SJSA1 (cell line): ENCODE measurements at regions not wholly inside any gene's neighbourhood (a gene's known extent, or its start where the extent isn't known, plus 50 kb on each side); places are given as distances from the start of the nearest gene placed in this dataset.

ENCODE experiments used
- DNase-seq, 2 experiments: peaks; one replicate each; pipeline ENCODE4 v3.0.0-alpha.2; 2015 to 2020; ENCODE audit warnings: low spot score in 2 of 2, low read depth in 1 of 2
- H3K27ac ChIP-seq: fragments of 250-450 bp; sonication (Bioruptor Pico); 2 replicates; pipeline ENCODE4 v1.5.1; 2020; ENCODE audit warnings: mild to moderate bottlenecking, moderate library complexity
- H3K27me3 ChIP-seq: fragments of 250-450 bp; sonication (Bioruptor Pico); replicated peaks from 2 replicates; pipeline ENCODE4 v1.5.1; 2020; ENCODE audit warnings: mild to moderate bottlenecking, moderate library complexity
- H3K36me3 ChIP-seq: fragments of 250-450 bp; sonication (Bioruptor Pico); 2 replicates; pipeline ENCODE4 v1.5.1; 2020; ENCODE audit warnings: mild to moderate bottlenecking
- H3K4me1 ChIP-seq: fragments of 250-450 bp; sonication (Bioruptor Pico); replicated peaks from 2 replicates; pipeline ENCODE4 v1.6.1; 2021; ENCODE audit warnings: mild to moderate bottlenecking
- H3K4me3 ChIP-seq: fragments of 250-450 bp; sonication (Bioruptor Pico); 2 replicates; pipeline ENCODE4 v1.5.1; 2020; ENCODE audit warnings: mild to moderate bottlenecking
- H3K9me3 ChIP-seq: fragments of 250-450 bp; sonication (Bioruptor Pico); replicated peaks from 2 replicates; pipeline ENCODE4 v1.5.1; 2020; ENCODE audit warnings: mild to moderate bottlenecking

DNA sequence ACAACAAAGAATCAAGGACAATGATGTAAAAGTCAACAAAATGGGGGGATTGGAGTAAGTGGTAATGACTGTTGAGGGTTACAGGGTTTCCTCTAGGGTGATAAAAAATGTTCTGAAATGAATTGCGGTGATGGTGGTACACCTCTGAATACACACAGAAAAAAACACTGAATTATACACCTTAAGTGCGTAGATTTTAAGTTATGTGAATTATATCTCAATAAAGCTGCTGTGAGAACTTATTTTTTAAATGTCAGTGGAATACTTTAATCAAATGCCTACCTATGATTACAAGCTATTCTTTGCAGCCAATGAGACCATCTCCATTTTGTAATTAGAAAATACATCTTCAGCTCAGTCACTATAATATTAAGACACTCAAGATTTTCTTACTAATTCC, 53.5 kb downstream of the ZNF608 start:
- peaks cover 45% of the 10 kb centered on the region for H3K4me1 ChIP-seq
- H3K9me3 ChIP-seq, result no peaks in the 10 kb centered on the region
- no peak for DNase-seq
- H3K27me3 ChIP-seq, result no peaks in the 10 kb centered on the region
- peak overlapping the region; percentile 54 for H3K27ac ChIP-seq
- no peaks in the 10 kb centered on the region for H3K36me3 ChIP-seq
- no peak overlapping the region for H3K4me3 ChIP-seq

DNA sequence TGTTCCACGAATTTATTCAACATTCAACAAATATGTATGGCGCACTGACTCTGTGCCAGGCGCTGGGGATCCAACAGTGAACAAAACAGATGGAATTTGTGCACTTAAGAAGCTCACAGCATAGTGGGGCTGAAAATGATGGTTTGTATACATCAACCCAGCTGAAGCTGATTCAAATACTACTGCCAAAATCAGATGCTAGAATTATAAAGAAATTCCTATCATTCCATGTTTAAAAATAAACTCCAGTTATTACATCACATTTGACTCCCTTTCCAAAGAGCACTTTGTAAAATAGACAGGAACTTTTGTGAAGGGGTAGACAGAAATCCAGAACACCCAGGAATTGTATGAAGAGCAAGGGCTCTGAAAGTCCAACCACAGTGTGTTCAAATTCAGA, 54.1 kb downstream of the ZNF608 start:
- Histone ChIP-seq H3K27me3 (no peaks in the 10 kb centered on the region), H3K4me1 (peaks cover 39% of the 10 kb centered on the region), H3K27ac (peak overlapping the region; percentile 54), H3K9me3 (no peaks in the 10 kb centered on the region), H3K36me3 (no peaks in the 10 kb centered on the region), H3K4me3 (no peak overlapping the region)
- peak; percentile 59 to 85 for DNase-seq

DNA sequence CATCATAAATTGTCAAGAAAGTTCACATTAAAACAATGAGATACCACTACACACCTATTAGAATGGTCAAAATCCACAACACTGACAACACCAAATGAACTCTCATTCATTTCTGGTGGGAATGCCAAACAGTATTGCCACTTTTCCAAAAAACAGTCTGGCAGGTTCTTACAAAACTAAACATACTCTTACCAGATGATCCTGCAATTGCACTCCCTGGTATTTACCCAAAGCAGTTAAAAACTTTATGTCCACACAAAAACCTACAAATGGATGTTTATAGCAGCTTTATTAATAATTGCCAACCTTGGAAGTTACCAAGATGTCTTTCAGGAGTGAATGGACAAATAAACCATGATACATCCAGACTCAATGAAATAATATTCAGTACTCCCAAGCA, 56.8 kb downstream of the ZNF608 start:
- Histone ChIP-seq H3K4me1 (peaks cover 42% of the 10 kb centered on the region), H3K27ac (no peak overlapping the region), H3K27me3 (no peaks in the 10 kb centered on the region), H3K36me3 (no peaks in the 10 kb centered on the region), H3K9me3 (no peaks in the 10 kb centered on the region), H3K4me3 (no peak overlapping the region)
- DNase-seq, result no peak

DNA sequence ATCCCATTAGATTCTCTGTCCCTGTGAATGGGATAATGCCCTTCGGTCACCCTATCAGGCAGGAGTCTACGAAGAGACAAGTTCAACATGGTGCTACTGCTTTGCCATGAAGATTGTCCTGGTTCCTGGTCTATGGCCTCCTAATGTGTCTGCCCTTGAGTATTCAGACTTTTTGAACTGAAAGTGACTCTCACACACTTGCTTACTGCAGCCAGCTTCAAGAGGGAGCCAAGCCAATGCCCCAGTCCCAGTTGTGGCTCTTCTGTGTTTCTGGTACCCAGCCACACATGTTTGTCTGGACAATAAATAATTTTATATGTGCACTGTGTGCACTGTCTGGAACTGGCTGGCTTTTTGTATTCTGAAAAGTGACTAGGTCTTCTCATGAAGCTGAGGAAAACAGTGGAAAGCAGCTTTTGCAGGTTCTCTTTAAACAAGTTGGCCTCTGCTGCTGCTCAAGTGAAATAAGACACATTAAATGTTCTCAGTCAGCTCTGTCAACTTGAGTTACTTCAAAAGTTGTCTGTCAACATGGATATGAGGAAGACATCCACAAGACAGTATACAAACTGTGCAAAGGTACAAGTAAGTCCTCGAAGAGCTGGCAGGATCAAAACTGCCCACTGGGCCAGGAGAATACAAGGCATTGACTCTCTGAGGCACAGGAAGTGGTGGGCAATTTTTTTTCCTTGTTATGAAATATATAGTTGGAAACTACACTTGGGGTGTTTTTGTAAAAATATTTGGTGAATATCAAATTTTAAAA, 60.0 kb downstream of the ZNF608 start:
- no peak for DNase-seq
- no peak overlapping the region for H3K27ac ChIP-seq
- peaks cover 25% of the 10 kb centered on the region for H3K4me1 ChIP-seq
- no peaks in the 10 kb centered on the region for H3K36me3 ChIP-seq
- no peak overlapping the region for H3K4me3 ChIP-seq
- H3K27me3 ChIP-seq, result no peaks in the 10 kb centered on the region
- H3K9me3 ChIP-seq, result no peaks in the 10 kb centered on the region

DNA sequence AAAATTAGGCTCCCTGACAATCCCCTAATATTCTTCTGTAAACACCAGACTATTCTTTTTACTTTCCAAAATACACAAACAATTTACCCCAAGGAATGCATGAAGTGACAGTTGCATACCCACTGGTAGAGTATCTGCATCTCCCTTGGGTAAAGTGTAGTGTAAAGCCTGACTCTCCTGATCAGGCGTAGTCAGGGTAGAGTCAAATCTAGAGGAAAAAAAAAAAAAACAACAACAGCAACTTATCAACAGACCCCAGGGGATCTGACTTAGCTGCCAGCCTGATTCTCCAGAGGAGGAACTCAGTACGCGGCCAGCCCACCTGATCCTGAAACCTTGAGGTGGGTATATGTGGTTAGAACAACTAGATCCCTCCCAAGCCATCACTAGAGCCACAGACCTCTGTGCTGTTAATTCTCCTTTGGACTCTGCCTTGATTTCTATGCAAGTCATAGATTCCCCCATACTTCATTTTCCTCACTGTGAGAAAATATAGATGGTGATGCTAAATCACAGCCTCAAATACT, 61.0 kb downstream of the ZNF608 start:
- no peak overlapping the region for H3K4me3 ChIP-seq
- no peaks in the 10 kb centered on the region for H3K9me3 ChIP-seq
- no peak overlapping the region for H3K27ac ChIP-seq
- peaks cover 22% of the 10 kb centered on the region for H3K4me1 ChIP-seq
- H3K36me3 ChIP-seq, result no peaks in the 10 kb centered on the region
- DNase-seq, result no peak
- H3K27me3 ChIP-seq, result no peaks in the 10 kb centered on the region

DNA sequence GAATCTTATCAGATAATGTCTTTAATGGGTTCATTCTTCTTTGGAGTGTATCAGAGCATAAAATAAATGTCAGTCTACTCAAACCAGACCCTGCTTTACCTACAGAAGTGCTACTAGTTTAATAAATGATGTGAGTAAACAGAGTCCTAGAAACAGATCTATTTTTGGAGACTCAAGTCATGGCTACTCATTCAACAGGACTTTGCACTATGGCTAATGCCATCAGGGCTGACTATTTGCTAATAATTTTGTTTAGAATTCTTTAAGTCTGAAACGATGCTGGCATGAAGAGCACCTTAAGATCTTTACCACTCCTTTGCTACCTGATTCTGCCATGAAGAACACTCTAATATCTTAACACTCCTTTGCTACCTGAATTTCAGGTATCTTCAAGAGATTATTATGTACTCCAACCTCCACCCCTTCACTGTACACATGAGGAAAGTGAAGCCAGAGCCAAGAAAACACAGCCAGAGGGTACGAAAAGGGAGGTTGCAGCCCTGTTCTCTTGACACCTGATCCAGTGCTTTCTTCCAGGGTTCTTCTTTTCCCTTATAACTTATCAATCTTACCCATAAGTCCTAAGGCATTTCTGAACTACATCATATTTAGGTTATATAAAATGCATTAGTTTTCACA, 62.4 kb downstream of the ZNF608 start:
- H3K4me1 ChIP-seq, result peaks cover 13% of the 10 kb centered on the region
- no peak for DNase-seq
- no peaks in the 10 kb centered on the region for H3K36me3 ChIP-seq
- H3K4me3 ChIP-seq, result no peak overlapping the region
- no peaks in the 10 kb centered on the region for H3K27me3 ChIP-seq
- H3K9me3 ChIP-seq, result no peaks in the 10 kb centered on the region
- no peak overlapping the region for H3K27ac ChIP-seq

DNA sequence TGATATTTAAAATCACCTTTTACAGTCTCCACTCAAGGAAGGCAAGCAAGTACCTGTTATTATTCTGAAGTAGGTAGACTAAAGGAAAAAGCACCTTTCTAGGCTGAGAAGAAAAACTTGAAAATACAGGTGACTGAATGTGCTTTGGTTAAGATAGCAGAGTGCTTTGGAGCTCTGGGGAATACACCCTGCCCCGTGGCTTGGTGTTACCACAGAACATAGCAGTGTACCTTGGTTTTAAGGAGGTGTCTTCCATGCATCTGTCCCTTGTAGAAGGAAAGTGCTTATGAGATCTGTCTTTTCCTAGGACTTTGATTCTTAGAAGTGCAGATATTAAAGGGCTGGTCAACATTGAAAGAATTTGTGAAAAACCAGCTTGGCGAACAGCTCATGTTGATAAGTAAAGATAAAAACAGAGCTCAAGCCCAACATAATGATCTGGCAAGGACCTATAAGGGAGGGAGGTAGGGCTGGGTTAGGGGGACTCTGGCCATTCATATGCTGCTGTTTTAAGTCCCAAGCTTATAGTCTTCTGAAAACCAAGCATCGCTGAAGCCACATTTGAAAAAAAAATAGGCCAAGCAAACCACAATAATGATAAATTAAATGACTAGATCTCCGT, 66.8 kb downstream of the ZNF608 start:
- no peaks in the 10 kb centered on the region for H3K36me3 ChIP-seq
- no peak for DNase-seq
- H3K27me3 ChIP-seq, result no peaks in the 10 kb centered on the region
- H3K9me3 ChIP-seq, result no peaks in the 10 kb centered on the region
- H3K4me3 ChIP-seq, result no peak overlapping the region
- no peak overlapping the region for H3K27ac ChIP-seq
- no peaks in the 10 kb centered on the region for H3K4me1 ChIP-seq

DNA sequence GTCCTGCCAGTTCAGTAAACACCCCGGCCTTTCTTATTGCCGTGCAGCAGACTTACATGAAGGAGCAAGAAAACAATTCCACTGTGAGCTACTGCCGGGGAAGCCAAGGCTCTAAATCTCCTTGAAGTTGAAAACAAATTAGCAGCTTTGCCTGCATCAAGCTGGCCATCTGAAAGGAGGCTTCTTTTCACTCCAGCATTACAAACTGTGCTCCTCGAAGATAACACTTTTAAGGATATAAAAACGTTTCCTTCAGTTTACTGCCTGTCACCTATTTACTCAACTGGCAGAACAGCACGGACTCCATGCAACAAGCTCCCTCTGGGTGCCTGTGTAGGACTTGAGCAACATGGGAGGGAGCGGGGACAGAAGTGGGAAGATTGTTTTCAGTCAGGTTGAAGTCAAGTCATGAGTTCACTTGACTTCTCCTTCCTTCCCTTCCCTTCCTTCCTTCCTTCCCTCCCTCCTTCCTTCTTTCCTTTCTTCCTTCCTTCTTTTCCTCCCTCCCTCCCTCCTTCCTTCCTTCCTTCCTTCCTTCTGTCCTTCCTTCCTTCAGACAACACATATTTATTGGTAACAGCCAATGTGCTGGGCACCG, 67.4 kb downstream of the ZNF608 start:
- H3K9me3 ChIP-seq, result no peaks in the 10 kb centered on the region
- H3K27me3 ChIP-seq, result no peaks in the 10 kb centered on the region
- no peak overlapping the region for H3K27ac ChIP-seq
- no peaks in the 10 kb centered on the region for H3K36me3 ChIP-seq
- H3K4me3 ChIP-seq, result no peak overlapping the region
- H3K4me1 ChIP-seq, result no peaks in the 10 kb centered on the region
- no peak for DNase-seq

- Histone ChIP-seq H3K27me3 (no peaks in the 10 kb centered on the region), H3K9me3 (no peaks in the 10 kb centered on the region), H3K4me1 (no peaks in the 10 kb centered on the region), H3K36me3 (no peaks in the 10 kb centered on the region), H3K4me3 (no peak overlapping the region), H3K27ac (no peak overlapping the region)
- DNase-seq, result no peak
Measured at GRCh38 chr5:124678468-124678867, 68.0 kb downstream of the ZNF608 start.

GRCh38 chr5:124677374-124678351, 68.8 kb downstream of the ZNF608 start:
- Histone ChIP-seq H3K9me3 (no peaks in the 10 kb centered on the region), H3K36me3 (no peaks in the 10 kb centered on the region), H3K4me1 (no peaks in the 10 kb centered on the region), H3K4me3 (no peak overlapping the region), H3K27ac (no peak overlapping the region), H3K27me3 (no peaks in the 10 kb centered on the region)
- no peak for DNase-seq

GRCh38 chr5:124675931-124676846, 70.2 kb downstream of the ZNF608 start:
- no peaks in the 10 kb centered on the region for H3K36me3 ChIP-seq
- peaks cover 2% of the 10 kb centered on the region for H3K4me1 ChIP-seq
- no peak overlapping the region for H3K4me3 ChIP-seq
- no peak overlapping the region for H3K27ac ChIP-seq
- H3K27me3 ChIP-seq, result no peaks in the 10 kb centered on the region
- H3K9me3 ChIP-seq, result no peaks in the 10 kb centered on the region
- DNase-seq, result no peak

DNA sequence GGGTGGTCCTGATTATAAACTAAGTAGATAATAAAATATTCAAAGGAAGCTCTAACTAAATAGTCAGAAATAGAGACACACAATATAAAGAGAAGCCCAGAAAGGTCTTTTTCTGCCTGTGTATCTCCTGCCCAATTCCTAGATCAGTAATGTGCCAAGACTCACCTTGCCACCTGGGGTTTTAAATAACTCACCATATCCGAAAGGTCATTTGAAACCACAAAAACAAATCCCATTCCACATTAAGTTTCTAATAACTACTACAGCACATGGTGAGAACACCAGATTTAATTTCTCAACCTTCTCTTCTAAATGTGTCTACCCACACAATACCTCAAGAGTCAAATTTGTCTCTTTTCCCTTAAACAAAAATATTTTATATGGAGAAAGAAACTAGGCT, 75.2 kb downstream of the ZNF608 start:
- Histone ChIP-seq H3K36me3 (no peaks in the 10 kb centered on the region), H3K4me1 (peaks cover 31% of the 10 kb centered on the region), H3K9me3 (no peaks in the 10 kb centered on the region), H3K27ac (peak overlapping the region; percentile 36), H3K27me3 (no peaks in the 10 kb centered on the region), H3K4me3 (no peak overlapping the region)
- DNase-seq, result no peak
